BJ (cell line): ENCODE measurements at regions not wholly inside any gene's neighbourhood (a gene's known extent, or its start where the extent isn't known, plus 50 kb on each side); places are given as distances from the start of the nearest gene placed in this dataset.

ENCODE experiments used
- CTCF ChIA-PET: fragments of 350-600 bp; formaldehyde crosslinking; extraction: SDS; loops from one replicate; lab custom pipeline; 2021; ENCODE audit warnings: antibody characterized with exemption, inconsistent platforms; lab: Yijun Ruan, JAX
- POLR2A ChIA-PET: fragments of 300-600 bp; sonication (Branson Sonifier 250); formaldehyde crosslinking; extraction: SDS; loops from one replicate; lab custom pipeline; 2021; ENCODE audit warnings: antibody characterized with exemption; lab: Charles Lee
- DNase-seq: peaks from one replicate; pipeline ENCODE4 v3.0.0-alpha.2; 2011; ENCODE audit warnings: low read depth
- H3K27me3 ChIP-seq: 2 replicates; pipeline ENCODE4 v1.6.0; 2011; ENCODE audit warnings: low read length; ENCODE audit not compliant: control insufficient read depth, insufficient read depth
- H3K36me3 ChIP-seq: 2 replicates; pipeline ENCODE4 v1.5.1; 2011; ENCODE audit warnings: low read length; ENCODE audit not compliant: control insufficient read depth, insufficient read depth
- H3K4me3 ChIP-seq: 2 replicates; pipeline ENCODE4 v1.5.1; 2011; ENCODE audit warnings: low read depth, mild to moderate bottlenecking, control low read depth, low read length
- CTCF ChIP-seq: IDR thresholded peaks from 2 replicates; pipeline ENCODE4 v1.5.1; 2011; ENCODE audit warnings: low read depth, mild to moderate bottlenecking, control low read depth, inconsistent platforms, low read length, moderate library complexity; ENCODE audit not compliant: insufficient read depth

DNA sequence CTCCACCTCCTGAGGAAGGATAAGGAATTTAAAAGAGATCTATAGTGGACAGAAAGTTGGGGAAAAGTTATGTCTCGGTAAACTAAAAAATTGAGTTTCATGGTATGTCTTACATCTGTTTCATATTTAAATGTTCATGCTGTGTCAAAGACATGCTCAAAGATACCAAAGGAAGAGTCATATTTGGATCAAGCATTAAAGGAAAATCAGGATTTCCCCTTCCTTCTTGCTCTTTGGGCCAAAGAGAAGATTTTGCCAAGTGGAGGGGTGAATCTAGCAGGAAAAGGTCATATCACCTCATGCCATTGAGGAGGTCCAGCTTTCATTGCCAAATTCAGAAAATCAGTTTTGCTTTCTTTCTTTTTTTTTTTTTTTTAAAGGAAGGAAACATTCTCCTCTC is 192.4 kb downstream of the OGFRL1 start:
- H3K27me3 ChIP-seq, result no peaks in the 10 kb centered on the region
- POLR2A ChIA-PET, result interaction anchor here (0.6 kb wide), 1 partner anchor 95 kb away, joined by 9 read pairs; no protein-coding TSS in a partner anchor
- DNase-seq, result no peak
- CTCF ChIA-PET, result interaction anchor here (2.0 kb wide), 1 partner anchor 29 kb away, joined by 6 read pairs; no protein-coding TSS in a partner anchor
- no peaks in the 10 kb centered on the region for H3K36me3 ChIP-seq
- no peak overlapping the region for H3K4me3 ChIP-seq
- no peak for TF ChIP-seq CTCF

- TF ChIP-seq CTCF, result no peak
- Histone ChIP-seq H3K36me3 (no peaks in the 10 kb centered on the region), H3K27me3 (no peaks in the 10 kb centered on the region), H3K4me3 (no peak overlapping the region)
- ChIA-PET POLR2A (no interaction called here), CTCF (interaction anchor here (0.9 to 2.3 kb wide), 7 partner anchors 13 to 193 kb away, joined by 3 to 12 read pairs (median 5); partner anchors contain the start of gene OGFRL1)
- no peak for DNase-seq
Measured at GRCh38 chr6:71481801-71482200, 193.2 kb downstream of the OGFRL1 start.

GRCh38 chr6:71482742-71483141 is 194.1 kb downstream of the OGFRL1 start:
- POLR2A ChIA-PET, result interaction anchor here (0.6 kb wide), 1 partner anchor 26 kb away, joined by 8 read pairs; no protein-coding TSS in a partner anchor
- H3K4me3 ChIP-seq, result no peak overlapping the region
- TF ChIP-seq CTCF, result no peak
- CTCF ChIA-PET, result interaction anchor here (0.5 to 2.3 kb wide), 9 partner anchors 13 to 473 kb away, joined by 3 to 12 read pairs (median 5); partner anchors contain the start of gene OGFRL1
- no peak for DNase-seq
- H3K36me3 ChIP-seq, result no peaks in the 10 kb centered on the region
- no peaks in the 10 kb centered on the region for H3K27me3 ChIP-seq

GRCh38 chr6:71486461-71486860 is 197.8 kb downstream of the OGFRL1 start:
- no peak for DNase-seq
- POLR2A ChIA-PET, result no interaction called here

DNA sequence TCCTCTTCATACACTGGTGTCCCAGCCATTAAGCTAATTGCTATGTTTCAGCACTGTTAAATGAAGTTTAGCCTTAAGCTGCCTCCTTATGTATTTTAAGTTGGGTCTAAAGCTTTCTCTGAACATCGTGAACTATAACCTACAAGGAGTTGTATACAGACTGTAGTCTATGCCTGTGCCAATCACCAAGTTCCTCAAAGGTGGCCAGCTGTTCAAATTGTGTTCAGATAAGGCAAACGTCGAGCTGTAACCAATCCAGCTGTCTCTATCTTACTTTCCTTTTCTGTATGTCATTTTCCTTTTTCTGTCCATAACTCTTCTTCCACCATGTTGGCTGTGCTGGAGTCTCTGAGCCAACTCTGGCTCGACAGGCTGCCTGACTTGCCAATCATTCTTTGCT is 199.6 kb downstream of the OGFRL1 start:
- no peak for DNase-seq
- ChIA-PET CTCF (interaction anchor here (0.6 to 1.6 kb wide), 4 partner anchors 20 to 100 kb away, joined by 4 to 10 read pairs (median 4); no protein-coding TSS in a partner anchor), POLR2A (no interaction called here)
- no peak for TF ChIP-seq CTCF
- no peaks in the 10 kb centered on the region for H3K36me3 ChIP-seq
- H3K4me3 ChIP-seq, result no peak overlapping the region
- H3K27me3 ChIP-seq, result no peaks in the 10 kb centered on the region

More at GRCh38 chr6:71486461-71486860, 197.8 kb downstream of the OGFRL1 start:
- no peak for TF ChIP-seq CTCF
- Histone ChIP-seq H3K4me3 (no peak overlapping the region), H3K36me3 (no peaks in the 10 kb centered on the region), H3K27me3 (no peaks in the 10 kb centered on the region)
- CTCF ChIA-PET, result no interaction called here
